Breast epithelium (tissue), 4 donors: ENCODE measurements at regions not wholly inside any gene's neighbourhood (a gene's known extent, or its start where the extent isn't known, plus 50 kb on each side); places are given as distances from the start of the nearest gene placed in this dataset.

Experiments used
- DNase-seq, 2 donors: peaks; one replicate each; pipeline ENCODE4 v3.0.0-alpha.2; 2019; ENCODE audit warnings: low spot score in 2 of 2
- H3K27ac ChIP-seq, 2 donors: fragments of 200-600 bp; sonication (generic) in 1 of 2; one replicate each; pipeline ENCODE4 v1.5.1; 2016 to 2019; ENCODE audit warnings: mild to moderate bottlenecking in 1 of 2
- H3K27me3 ChIP-seq, 2 donors: fragments of 200-600 bp; sonication (generic) in 1 of 2; one replicate each; pipeline versions ENCODE4 v1.5.1 to v1.6.0; 2017 to 2019; ENCODE audit warnings: control low read depth in 1 of 2, mild to moderate bottlenecking in 1 of 2
- H3K36me3 ChIP-seq: fragments of 200-600 bp; one replicate; pipeline ENCODE4 v1.5.1; 2019
- H3K4me1 ChIP-seq, 2 donors: fragments of 200-600 bp; sonication (generic); one replicate each; pipeline ENCODE4 v1.5.1; 2016 to 2019; ENCODE audit warnings: control low read depth in 1 of 2
- H3K4me3 ChIP-seq, 3 donors: fragments of 200-600 bp; sonication (generic); 1 replicate in 2 of 3; 2 replicates in 1 of 3; pipeline ENCODE4 v1.5.1; 2016 to 2019; ENCODE audit warnings: mild to moderate bottlenecking in 3 of 3, moderate library complexity in 2 of 3
- H3K9me3 ChIP-seq, 2 donors: fragments of 200-600 bp; sonication (generic) in 1 of 2; one replicate each; pipeline ENCODE4 v1.5.1; 2016 to 2019; ENCODE audit warnings: control low read depth in 1 of 2
- CTCF ChIP-seq, 3 donors: fragments of 450-650 bp; IDR thresholded peaks; one replicate each; pipeline ENCODE4 v1.5.1; 2016 to 2017; ENCODE audit warnings: antibody characterized with exemption in 3 of 3, mild to moderate bottlenecking in 3 of 3, moderate library complexity in 3 of 3
- POLR2A ChIP-seq: fragments of 450-650 bp; IDR thresholded peaks from one replicate; pipeline ENCODE4 v1.6.1; 2016; ENCODE audit warnings: antibody characterized with exemption, mild to moderate bottlenecking, moderate library complexity
- POLR2AphosphoS5 ChIP-seq, 3 donors: sonication (generic); formaldehyde crosslinking; IDR thresholded peaks; one replicate each; pipeline ENCODE4 v1.6.1; 2017; ENCODE audit warnings: antibody characterized with exemption in 3 of 3
- intact Hi-C: fragments of 100-400 bp; cut with DNase I; formaldehyde crosslinking; loops from one replicate; pipeline ENCODE4 v1.15.1; 2023; ENCODE audit warnings: low total_unique reads

GRCh38 chr6:120407696-120408095 lies 926.6 kb downstream of the TBC1D32 start:
- intact Hi-C loops = no loop called here
- Histone ChIP-seq H3K4me3 (no peak overlapping the region), H3K27ac (no peak overlapping the region), H3K9me3 (peaks cover 0 to 3% of the 10 kb centered on the region in 2 donors), H3K36me3 (no peaks in the 10 kb centered on the region), H3K4me1 (no peaks in the 10 kb centered on the region), H3K27me3 (no peaks in the 10 kb centered on the region)
- DNase-seq = no peak
- no peak for TF ChIP-seq CTCF (IDR thresholded peaks at IDR 0.05)
- TF ChIP-seq POLR2AphosphoS5 (IDR thresholded peaks at IDR 0.05) = no peak
- TF ChIP-seq POLR2A = no peak

GRCh38 chr6:120405947-120406346 lies 928.3 kb downstream of the TBC1D32 start:
- H3K36me3 ChIP-seq = no peaks in the 10 kb centered on the region
- H3K9me3 ChIP-seq = peaks cover 0 to 8% of the 10 kb centered on the region in 2 donors
- no peak overlapping the region for H3K4me3 ChIP-seq
- no peaks in the 10 kb centered on the region for H3K27me3 ChIP-seq
- DNase-seq = no peak
- intact Hi-C loops = no loop called here
- H3K4me1 ChIP-seq = no peaks in the 10 kb centered on the region
- TF ChIP-seq CTCF (IDR thresholded peaks at IDR 0.05) = no peak
- TF ChIP-seq POLR2AphosphoS5 (IDR thresholded peaks at IDR 0.05) = no peak
- TF ChIP-seq POLR2A = no peak
- H3K27ac ChIP-seq = no peak overlapping the region

DNA sequence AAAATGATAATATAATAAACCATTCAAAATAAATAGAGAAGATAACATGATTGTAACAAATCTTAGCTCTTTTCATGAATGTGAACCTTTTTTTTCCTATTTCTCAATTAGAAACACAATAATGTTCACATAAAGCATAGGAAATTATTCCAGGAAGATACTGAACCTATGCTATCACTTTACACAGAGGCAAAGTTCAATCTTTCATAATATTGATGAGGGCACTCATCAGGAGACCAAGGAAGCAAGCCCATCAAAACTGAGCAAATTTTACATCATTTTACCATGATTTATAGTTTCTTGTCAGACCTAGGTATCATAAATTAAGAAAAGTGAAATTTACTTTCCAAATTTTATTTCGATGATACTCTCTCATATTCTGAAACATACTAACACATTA lies 938.5 kb downstream of the TBC1D32 start:
- intact Hi-C loops = no loop called here
- H3K36me3 ChIP-seq = no peaks in the 10 kb centered on the region
- no peaks in the 10 kb centered on the region for H3K9me3 ChIP-seq

DNA sequence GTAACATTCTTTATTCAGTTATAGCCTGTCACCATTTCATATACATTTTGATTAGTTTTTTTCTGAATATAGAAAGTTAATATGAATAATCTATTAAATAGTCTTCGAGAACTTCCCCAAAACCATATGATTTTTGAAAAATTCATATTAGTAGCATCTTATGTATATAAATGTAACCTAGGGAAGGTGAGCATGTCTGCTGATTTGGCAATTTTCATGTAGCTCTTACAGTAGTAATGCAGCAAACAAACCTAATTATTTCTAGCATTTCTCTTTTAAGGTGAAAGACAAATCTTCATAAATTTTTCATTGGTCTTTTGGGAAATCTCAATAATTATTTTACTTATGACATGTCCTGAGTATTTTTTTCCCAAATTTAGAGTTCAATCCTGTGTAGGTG lies 939.0 kb downstream of the TBC1D32 start:
- TF ChIP-seq POLR2A = no peak
- TF ChIP-seq CTCF (IDR thresholded peaks at IDR 0.05) = no peak
- TF ChIP-seq POLR2AphosphoS5 (IDR thresholded peaks at IDR 0.05) = no peak

More for the DNA sequence above, 938.5 kb downstream of the TBC1D32 start:
- H3K4me1 ChIP-seq = no peaks in the 10 kb centered on the region
- no peak overlapping the region for H3K4me3 ChIP-seq
- no peaks in the 10 kb centered on the region for H3K27me3 ChIP-seq
- no peak for DNase-seq
- TF ChIP-seq CTCF (IDR thresholded peaks at IDR 0.05) (no peak), POLR2AphosphoS5 (IDR thresholded peaks at IDR 0.05) (no peak), POLR2A (no peak)
- no peak overlapping the region for H3K27ac ChIP-seq

DNA sequence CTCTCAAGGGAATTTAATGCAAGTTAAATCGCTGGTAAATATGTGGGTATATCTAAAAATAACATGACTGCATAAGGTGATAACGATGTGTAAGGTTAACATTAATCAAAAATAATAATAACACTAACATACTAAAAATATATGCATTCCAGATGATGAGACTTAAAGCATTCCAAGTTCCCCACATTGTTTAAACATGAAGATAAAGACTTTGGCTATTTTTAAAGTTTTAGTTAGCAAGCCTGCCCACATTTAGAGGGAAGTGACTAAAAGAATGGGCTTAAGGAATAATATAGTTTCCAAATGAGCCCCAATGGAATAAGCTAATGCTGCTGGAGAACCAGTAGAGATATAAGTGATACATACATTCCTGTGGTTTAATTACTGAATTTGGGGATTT lies 941.3 kb downstream of the TBC1D32 start:
- no peak overlapping the region for H3K4me3 ChIP-seq
- no peak for TF ChIP-seq POLR2A
- no peak for TF ChIP-seq POLR2AphosphoS5 (IDR thresholded peaks at IDR 0.05)
- TF ChIP-seq CTCF (IDR thresholded peaks at IDR 0.05) = no peak
- H3K27me3 ChIP-seq = no peaks in the 10 kb centered on the region
- intact Hi-C loops = no loop called here
- H3K4me1 ChIP-seq = no peaks in the 10 kb centered on the region
- no peak overlapping the region for H3K27ac ChIP-seq
- no peaks in the 10 kb centered on the region for H3K36me3 ChIP-seq
- H3K9me3 ChIP-seq = no peaks in the 10 kb centered on the region
- DNase-seq = no peak

More for the DNA sequence above, 939.0 kb downstream of the TBC1D32 start:
- Histone ChIP-seq H3K27ac (no peak overlapping the region), H3K27me3 (no peaks in the 10 kb centered on the region), H3K9me3 (no peaks in the 10 kb centered on the region), H3K4me3 (no peak overlapping the region), H3K36me3 (no peaks in the 10 kb centered on the region), H3K4me1 (no peaks in the 10 kb centered on the region)
- intact Hi-C loops = no loop called here
- DNase-seq = no peak
